Neural crest cell (in vitro differentiated cells): ENCODE measurements at regions not wholly inside any gene's neighbourhood (a gene's known extent, or its start where the extent isn't known, plus 50 kb on each side); places are given as distances from the start of the nearest gene placed in this dataset.

Experiments
- DNase-seq: peaks from one replicate; pipeline ENCODE4 v3.0.0; 2021; ENCODE audit warnings: low read depth, mixed read lengths, low spot score
- H3K27ac Mint-ChIP-seq: one replicate; pipeline ENCODE4 v1.8.0; 2021; ENCODE audit warnings: mild to moderate bottlenecking, mixed read lengths; ENCODE audit not compliant: unreplicated experiment
- H3K27me3 Mint-ChIP-seq: 2 replicates; pipeline ENCODE4 v1.8.0; 2021; ENCODE audit warnings: low read depth, mild to moderate bottlenecking, mixed read lengths
- H3K36me3 Mint-ChIP-seq: 2 replicates; pipeline ENCODE4 v1.8.0; 2021; ENCODE audit warnings: low read depth, mild to moderate bottlenecking, mixed read lengths
- H3K4me1 Mint-ChIP-seq: 2 replicates; pipeline ENCODE4 v1.8.0; 2021; ENCODE audit warnings: mixed read lengths
- H3K4me3 Mint-ChIP-seq: one replicate; pipeline ENCODE4 v1.8.0; 2021; ENCODE audit warnings: mild to moderate bottlenecking, mixed read lengths
- H3K9me3 Mint-ChIP-seq: 2 replicates; pipeline ENCODE4 v1.8.0; 2021; ENCODE audit warnings: mixed read lengths
- CTCF ChIP-seq: fragments of 200-600 bp; sonication (generic); conservative IDR thresholded peaks from 2 replicates; pipeline ENCODE4 v1.5.0; 2021; ENCODE audit warnings: antibody characterized with exemption, mild to moderate bottlenecking

GRCh38 chr11:37558619-37559210, 960.7 kb upstream of the RAG2 start:
- Mint-ChIP-seq H3K27ac (no peak overlapping the region), H3K36me3 (no peaks in the 10 kb centered on the region), H3K9me3 (no peaks in the 10 kb centered on the region), H3K27me3 (no peaks in the 10 kb centered on the region), H3K4me3 (no peak overlapping the region), H3K4me1 (peaks cover 14% of the 10 kb centered on the region)
- no peak for TF ChIP-seq CTCF
- DNase-seq = no peak

- no peaks in the 10 kb centered on the region for H3K27me3 Mint-ChIP-seq
- no peak overlapping the region for H3K4me3 Mint-ChIP-seq
- no peak overlapping the region for H3K27ac Mint-ChIP-seq
- no peaks in the 10 kb centered on the region for H3K36me3 Mint-ChIP-seq
- no peak for DNase-seq
- H3K9me3 Mint-ChIP-seq = no peaks in the 10 kb centered on the region
- H3K4me1 Mint-ChIP-seq = peaks cover 14% of the 10 kb centered on the region
- no peak for TF ChIP-seq CTCF
Measured at GRCh38 chr11:37557990-37558389, 960.0 kb upstream of the RAG2 start.

- Mint-ChIP-seq H3K36me3 (no peaks in the 10 kb centered on the region), H3K4me1 (no peaks in the 10 kb centered on the region), H3K4me3 (no peak overlapping the region), H3K27me3 (no peaks in the 10 kb centered on the region), H3K27ac (no peak overlapping the region), H3K9me3 (no peaks in the 10 kb centered on the region)
- no peak for DNase-seq
- TF ChIP-seq CTCF = no peak
Measured at GRCh38 chr11:37552284-37552683, 954.2 kb upstream of the RAG2 start.

- no peak for TF ChIP-seq CTCF
- no peak for DNase-seq
- no peaks in the 10 kb centered on the region for H3K36me3 Mint-ChIP-seq
- H3K4me1 Mint-ChIP-seq = no peaks in the 10 kb centered on the region
- H3K9me3 Mint-ChIP-seq = peaks cover 10% of the 10 kb centered on the region
- no peak overlapping the region for H3K4me3 Mint-ChIP-seq
- no peaks in the 10 kb centered on the region for H3K27me3 Mint-ChIP-seq
- H3K27ac Mint-ChIP-seq = no peak overlapping the region
Measured at GRCh38 chr11:37544491-37544890, 946.5 kb upstream of the RAG2 start.

- Mint-ChIP-seq H3K27me3 (no peaks in the 10 kb centered on the region), H3K4me3 (no peak overlapping the region), H3K36me3 (peaks cover 14% of the 10 kb centered on the region), H3K27ac (no peak overlapping the region), H3K4me1 (peaks cover 6% of the 10 kb centered on the region), H3K9me3 (peaks cover 9% of the 10 kb centered on the region)
- TF ChIP-seq CTCF = no peak
- DNase-seq = no peak
Measured at GRCh38 chr11:37533830-37534229, 935.8 kb upstream of the RAG2 start.

GRCh38 chr11:37533087-37533486, 935.1 kb upstream of the RAG2 start:
- Mint-ChIP-seq H3K9me3 (peaks cover 15% of the 10 kb centered on the region), H3K27me3 (no peaks in the 10 kb centered on the region), H3K36me3 (peaks cover 19% of the 10 kb centered on the region), H3K4me1 (peaks cover 6% of the 10 kb centered on the region), H3K27ac (no peak overlapping the region), H3K4me3 (no peak overlapping the region)
- no peak for TF ChIP-seq CTCF
- no peak for DNase-seq
